Upper lobe of left lung (tissue), 6 donors: ENCODE measurements at regions not wholly inside any gene's neighbourhood (a gene's known extent, or its start where the extent isn't known, plus 50 kb on each side); places are given as distances from the start of the nearest gene placed in this dataset.

ENCODE experiments used
- ATAC-seq, 2 donors: fragments of 200-7000 bp; cut with Tn5 transposase; one replicate each; pipeline ENCODE4 v1.9.1; 2022; ENCODE audit warnings: mild to moderate bottlenecking in 2 of 2, moderate library complexity in 2 of 2; ENCODE audit not compliant: low FRiP score in 2 of 2
- DNase-seq, 2 donors: peaks; one replicate each; pipeline ENCODE4 v3.0.0-alpha.2; 2019 to 2020
- H3K27ac ChIP-seq, 4 donors: fragments of 200-600 bp; sonication (generic); one replicate each; pipeline ENCODE4 v1.5.1; 2016 to 2019
- H3K27me3 ChIP-seq, 4 donors: fragments of 200-600 bp; sonication (generic); one replicate each; pipeline ENCODE4 v1.5.1; 2017 to 2019
- H3K36me3 ChIP-seq, 4 donors: fragments of 200-600 bp; sonication (generic); one replicate each; pipeline ENCODE4 v1.5.1; 2016 to 2019
- H3K4me1 ChIP-seq, 4 donors: fragments of 200-600 bp; sonication (generic); one replicate each; pipeline ENCODE4 v1.5.1; 2018 to 2019
- H3K4me3 ChIP-seq, 4 donors: fragments of 200-600 bp; sonication (generic); one replicate each; pipeline ENCODE4 v1.5.1; 2017 to 2019; ENCODE audit warnings: mild to moderate bottlenecking in 2 of 4, moderate library complexity in 1 of 4
- H3K9me3 ChIP-seq, 4 donors: fragments of 200-600 bp; sonication (generic); one replicate each; pipeline ENCODE4 v1.5.1; 2018 to 2019
- EP300 ChIP-seq, 4 donors: sonication (generic); formaldehyde crosslinking; IDR thresholded peaks; one replicate each; pipeline ENCODE4 v1.5.1; 2017; ENCODE audit warnings: antibody characterized with exemption in 4 of 4, control low read depth in 2 of 4
- POLR2A ChIP-seq, 4 donors: fragments of 450-650 bp; IDR thresholded peaks; one replicate each; pipeline ENCODE4 v1.5.1; 2016 to 2017; ENCODE audit warnings: antibody characterized with exemption in 4 of 4, mild to moderate bottlenecking in 2 of 4
- POLR2AphosphoS5 ChIP-seq, 2 donors: sonication (generic); formaldehyde crosslinking; IDR thresholded peaks; one replicate each; pipeline ENCODE4 v1.5.1; 2017; ENCODE audit warnings: antibody characterized with exemption in 2 of 2
- WGBS, 2 donors: methylation state at CpG; one replicate each; pipeline ENCODE4 v1.1.5; 2017 to 2018; 5-methylcytosine and 5-hydroxymethylcytosine counted together
- TF ChIP-seq, protein P1 (sequence below), 6 experiments: fragments of 450-650 bp in 4 of 6; fragments of 200-600 bp in 2 of 6; sonication (generic) in 2 of 6; IDR thresholded peaks; one replicate each; pipeline ENCODE4 v1.5.1; 2016 to 2019; ENCODE audit warnings: antibody characterized with exemption in 6 of 6
- donor health status: DM: no; HTN: no; CAD: no; lungs with moderate emphysema.
- donor health status: DM: no; HTN: yes; CAD: no; lungs with severe emphysema.

- TF ChIP-seq EP300 (IDR thresholded peaks at IDR 0.05) (no peak), POLR2AphosphoS5 (IDR thresholded peaks at IDR 0.05) (no peak), POLR2A (IDR thresholded peaks at IDR 0.05) (no peak)
- TF ChIP-seq, protein P1, sequence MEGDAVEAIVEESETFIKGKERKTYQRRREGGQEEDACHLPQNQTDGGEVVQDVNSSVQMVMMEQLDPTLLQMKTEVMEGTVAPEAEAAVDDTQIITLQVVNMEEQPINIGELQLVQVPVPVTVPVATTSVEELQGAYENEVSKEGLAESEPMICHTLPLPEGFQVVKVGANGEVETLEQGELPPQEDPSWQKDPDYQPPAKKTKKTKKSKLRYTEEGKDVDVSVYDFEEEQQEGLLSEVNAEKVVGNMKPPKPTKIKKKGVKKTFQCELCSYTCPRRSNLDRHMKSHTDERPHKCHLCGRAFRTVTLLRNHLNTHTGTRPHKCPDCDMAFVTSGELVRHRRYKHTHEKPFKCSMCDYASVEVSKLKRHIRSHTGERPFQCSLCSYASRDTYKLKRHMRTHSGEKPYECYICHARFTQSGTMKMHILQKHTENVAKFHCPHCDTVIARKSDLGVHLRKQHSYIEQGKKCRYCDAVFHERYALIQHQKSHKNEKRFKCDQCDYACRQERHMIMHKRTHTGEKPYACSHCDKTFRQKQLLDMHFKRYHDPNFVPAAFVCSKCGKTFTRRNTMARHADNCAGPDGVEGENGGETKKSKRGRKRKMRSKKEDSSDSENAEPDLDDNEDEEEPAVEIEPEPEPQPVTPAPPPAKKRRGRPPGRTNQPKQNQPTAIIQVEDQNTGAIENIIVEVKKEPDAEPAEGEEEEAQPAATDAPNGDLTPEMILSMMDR (IDR thresholded peaks at IDR 0.05): no peak
- 70 to 73% methylated on average over 5 of the region's 5 CpGs for whole genome bisulfite sequencing, 2 donors
- no peak for ATAC-seq
- Histone ChIP-seq H3K27me3 (no peaks in the 10 kb centered on the region), H3K36me3 (no peaks in the 10 kb centered on the region), H3K9me3 (no peaks in the 10 kb centered on the region), H3K4me1 (no peaks in the 10 kb centered on the region), H3K27ac (no peak overlapping the region), H3K4me3 (no peak overlapping the region)
- DNase-seq: no peak
These were observed 449.5 kb upstream of the CAMK1G start for GRCh38 chr1:209134001-209134400.

DNA sequence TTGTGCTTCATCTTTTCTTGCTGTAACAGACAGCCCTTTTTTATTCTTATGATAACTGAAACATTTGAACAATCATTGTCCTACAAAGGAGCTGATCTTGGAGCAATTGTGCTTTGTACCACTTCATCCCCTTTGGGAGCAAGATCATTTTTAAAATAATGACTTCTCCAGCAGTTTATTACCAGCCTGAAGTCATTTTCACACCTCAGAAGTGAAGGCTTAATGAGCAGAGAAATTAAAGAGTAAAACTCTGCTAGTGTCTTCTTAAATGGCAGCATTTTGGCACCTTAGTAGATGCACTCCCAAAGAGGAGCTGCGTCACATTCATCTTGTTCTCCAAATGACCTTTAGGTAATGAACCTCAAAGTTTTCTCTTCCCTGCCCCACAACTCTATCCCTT, 439.6 kb upstream of the CAMK1G start:
- no peak for ATAC-seq
- Histone ChIP-seq H3K4me3 (no peak overlapping the region), H3K36me3 (no peaks in the 10 kb centered on the region), H3K27ac (no peak overlapping the region), H3K4me1 (no peaks in the 10 kb centered on the region), H3K27me3 (no peaks in the 10 kb centered on the region), H3K9me3 (no peaks in the 10 kb centered on the region)
- no peak for DNase-seq
- TF ChIP-seq POLR2AphosphoS5 (IDR thresholded peaks at IDR 0.05) (no peak), POLR2A (IDR thresholded peaks at IDR 0.05) (no peak), EP300 (IDR thresholded peaks at IDR 0.05) (no peak)
- TF ChIP-seq, protein P1 (IDR thresholded peaks at IDR 0.05): no peak
- WGBS, 2 donors: 85 to 87% methylated on average over 1 of the region's 1 CpG

DNA sequence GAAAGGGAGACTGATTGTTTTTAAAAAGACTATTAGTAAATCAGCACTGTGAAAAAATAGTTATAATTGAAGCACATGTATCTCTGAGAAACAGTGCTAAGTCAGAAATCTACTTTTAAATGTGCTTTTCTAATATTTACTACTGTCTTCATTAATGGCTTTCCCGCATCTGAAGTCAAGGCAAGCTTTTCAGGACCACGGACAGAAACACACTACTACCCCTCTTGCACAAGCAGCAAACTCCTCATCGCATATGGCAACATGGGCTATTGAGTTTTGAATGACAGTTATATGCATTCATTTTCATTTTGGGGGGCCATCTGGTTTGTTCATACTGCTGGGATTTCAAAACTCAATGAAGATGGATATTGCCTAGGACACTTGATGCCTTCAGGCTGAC, 433.4 kb upstream of the CAMK1G start:
- H3K36me3 ChIP-seq: no peaks in the 10 kb centered on the region
- H3K4me3 ChIP-seq: no peak overlapping the region
- 23 to 44% methylated on average over 3 of the region's 3 CpGs for WGBS, 2 donors
- H3K9me3 ChIP-seq: no peaks in the 10 kb centered on the region
- H3K4me1 ChIP-seq: no peaks in the 10 kb centered on the region
- TF ChIP-seq, protein P1 (IDR thresholded peaks at IDR 0.05): no peak
- TF ChIP-seq POLR2A (IDR thresholded peaks at IDR 0.05) (no peak), POLR2AphosphoS5 (IDR thresholded peaks at IDR 0.05) (no peak), EP300 (IDR thresholded peaks at IDR 0.05) (no peak)
- ATAC-seq: no peak
- no peak for DNase-seq
- H3K27ac ChIP-seq: no peak overlapping the region
- H3K27me3 ChIP-seq: no peaks in the 10 kb centered on the region

- no peaks in the 10 kb centered on the region for H3K4me1 ChIP-seq
- TF ChIP-seq EP300 (IDR thresholded peaks at IDR 0.05): no peak
- TF ChIP-seq, protein P1 (IDR thresholded peaks at IDR 0.05): no peak
- no peak for TF ChIP-seq POLR2A (IDR thresholded peaks at IDR 0.05)
- no peak for TF ChIP-seq POLR2AphosphoS5 (IDR thresholded peaks at IDR 0.05)
- ATAC-seq (no peak), DNase-seq (no peak)
- H3K9me3 ChIP-seq: no peaks in the 10 kb centered on the region
- WGBS, 2 donors: 67 to 85% methylated on average over 1 of the region's 1 CpG
- no peak overlapping the region for H3K4me3 ChIP-seq
- H3K27me3 ChIP-seq: no peaks in the 10 kb centered on the region
- H3K27ac ChIP-seq: no peak overlapping the region
- no peaks in the 10 kb centered on the region for H3K36me3 ChIP-seq
These were observed 430.1 kb upstream of the CAMK1G start for GRCh38 chr1:209153411-209153810.

- H3K36me3 ChIP-seq: no peaks in the 10 kb centered on the region
- H3K27me3 ChIP-seq: no peaks in the 10 kb centered on the region
- no peaks in the 10 kb centered on the region for H3K4me1 ChIP-seq
- no peaks in the 10 kb centered on the region for H3K9me3 ChIP-seq
- DNase-seq (no peak), ATAC-seq (no peak)
- no peak for TF ChIP-seq POLR2A (IDR thresholded peaks at IDR 0.05)
- no peak for TF ChIP-seq EP300 (IDR thresholded peaks at IDR 0.05)
- TF ChIP-seq, protein P1 (IDR thresholded peaks at IDR 0.05): no peak
- no peak for TF ChIP-seq POLR2AphosphoS5 (IDR thresholded peaks at IDR 0.05)
- WGBS, 2 donors: 35% methylated on average over 1 of the region's 1 CpG; no CpG with 5 or more reads in 1 of the 2 donors
- no peak overlapping the region for H3K4me3 ChIP-seq
- no peak overlapping the region for H3K27ac ChIP-seq
These were observed 428.6 kb upstream of the CAMK1G start for GRCh38 chr1:209154912-209155311.
